ENCODE measurements at regions not wholly inside any gene's neighbourhood (a gene's known extent, or its start where the extent isn't known, plus 50 kb on each side); places are given as distances from the start of the nearest gene placed in this dataset.

DNA sequence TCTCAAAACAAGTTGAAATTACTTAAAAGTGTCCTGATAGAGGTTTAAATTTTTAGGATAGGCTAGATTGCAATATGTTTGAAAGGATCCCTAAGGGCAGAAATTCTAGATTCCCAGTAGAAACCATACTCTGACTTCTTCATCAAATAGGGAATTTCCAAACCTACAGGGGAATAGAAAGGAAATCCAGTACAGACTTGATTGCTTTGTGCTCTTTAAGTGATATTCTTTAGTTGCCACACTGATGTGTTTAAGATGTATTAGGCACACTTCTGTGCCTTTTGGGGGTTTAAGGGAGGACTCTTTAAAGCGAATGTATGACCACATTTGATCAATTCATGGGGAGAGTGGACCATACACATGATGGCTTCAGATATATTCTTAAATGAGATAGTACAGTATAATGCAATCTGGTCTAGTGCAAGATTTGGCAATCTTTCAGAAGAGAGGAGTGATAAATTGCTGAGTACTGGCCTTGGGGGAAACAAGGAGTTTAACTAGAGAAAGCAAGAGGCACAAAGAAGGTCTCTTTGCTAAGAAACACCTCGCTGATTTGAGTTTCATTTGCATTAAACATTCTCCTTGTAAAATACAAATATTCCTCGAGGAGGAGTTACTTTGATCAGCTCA lies 268.8 kb upstream of the NR5A2 start:
- no peaks in the 10 kb centered on the region for H3K27me3 ChIP-seq
- H3K4me1 ChIP-seq = no peaks in the 10 kb centered on the region
- DNase-seq (ENCODE audit: low spot score) = no peak
- H3K9me3 ChIP-seq = no peaks in the 10 kb centered on the region
- TF ChIP-seq, protein P1, sequence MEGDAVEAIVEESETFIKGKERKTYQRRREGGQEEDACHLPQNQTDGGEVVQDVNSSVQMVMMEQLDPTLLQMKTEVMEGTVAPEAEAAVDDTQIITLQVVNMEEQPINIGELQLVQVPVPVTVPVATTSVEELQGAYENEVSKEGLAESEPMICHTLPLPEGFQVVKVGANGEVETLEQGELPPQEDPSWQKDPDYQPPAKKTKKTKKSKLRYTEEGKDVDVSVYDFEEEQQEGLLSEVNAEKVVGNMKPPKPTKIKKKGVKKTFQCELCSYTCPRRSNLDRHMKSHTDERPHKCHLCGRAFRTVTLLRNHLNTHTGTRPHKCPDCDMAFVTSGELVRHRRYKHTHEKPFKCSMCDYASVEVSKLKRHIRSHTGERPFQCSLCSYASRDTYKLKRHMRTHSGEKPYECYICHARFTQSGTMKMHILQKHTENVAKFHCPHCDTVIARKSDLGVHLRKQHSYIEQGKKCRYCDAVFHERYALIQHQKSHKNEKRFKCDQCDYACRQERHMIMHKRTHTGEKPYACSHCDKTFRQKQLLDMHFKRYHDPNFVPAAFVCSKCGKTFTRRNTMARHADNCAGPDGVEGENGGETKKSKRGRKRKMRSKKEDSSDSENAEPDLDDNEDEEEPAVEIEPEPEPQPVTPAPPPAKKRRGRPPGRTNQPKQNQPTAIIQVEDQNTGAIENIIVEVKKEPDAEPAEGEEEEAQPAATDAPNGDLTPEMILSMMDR (IDR thresholded peaks at IDR 0.05) = no peak
- no peaks in the 10 kb centered on the region for H3K36me3 ChIP-seq
- H3K27ac ChIP-seq = no peak overlapping the region
- H3K4me3 ChIP-seq = no peak overlapping the region

DNA sequence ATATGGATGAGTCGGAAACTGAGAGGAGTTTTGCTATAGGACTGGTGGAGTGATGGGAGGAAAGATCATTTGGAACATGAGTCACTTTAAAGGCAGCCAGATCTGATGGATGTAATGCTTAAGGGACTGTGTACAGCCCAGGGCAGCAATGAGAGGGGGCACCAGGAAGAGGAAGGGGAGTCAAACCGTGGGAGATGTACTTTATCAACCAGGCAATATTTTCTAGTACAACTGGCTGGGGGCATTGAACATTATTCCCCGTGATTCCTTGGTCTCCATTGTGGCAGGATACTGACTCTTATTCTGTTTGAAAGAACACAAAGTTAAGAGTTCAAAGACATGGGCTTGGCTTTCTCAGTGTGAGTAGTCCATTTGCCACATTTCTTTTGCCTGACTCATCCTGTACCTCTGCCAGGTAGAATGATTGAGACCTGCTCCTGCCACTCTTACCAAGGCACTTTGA lies 268.2 kb upstream of the NR5A2 start:
- no peak for DNase-seq (ENCODE audit: low spot score)
- H3K36me3 ChIP-seq = no peaks in the 10 kb centered on the region
- no peak overlapping the region for H3K4me3 ChIP-seq
- no peak overlapping the region for H3K27ac ChIP-seq
- H3K27me3 ChIP-seq = no peaks in the 10 kb centered on the region
- TF ChIP-seq, protein P1 (IDR thresholded peaks at IDR 0.05) = no peak
- no peaks in the 10 kb centered on the region for H3K9me3 ChIP-seq
- H3K4me1 ChIP-seq = no peaks in the 10 kb centered on the region

DNA sequence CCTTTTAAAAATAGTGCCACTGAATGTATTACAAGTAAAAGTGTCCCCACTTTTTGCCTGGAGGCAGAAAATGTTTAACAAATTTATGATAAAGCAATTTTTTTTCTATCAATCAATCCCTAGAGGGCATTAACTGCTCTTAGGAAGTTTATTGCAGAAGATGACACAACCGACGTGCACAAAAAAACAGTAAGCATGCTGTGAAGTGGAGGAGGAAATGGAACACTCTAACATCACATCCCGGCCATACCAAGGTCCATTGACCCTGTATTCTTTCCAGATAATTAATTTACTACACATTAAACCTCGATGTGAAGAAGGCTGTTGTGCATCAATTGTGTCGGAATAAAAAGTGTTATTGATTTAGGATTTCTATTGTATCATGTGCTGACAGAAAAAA lies 264.9 kb upstream of the NR5A2 start:
- H3K9me3 ChIP-seq = peaks cover 0 to 27% of the 10 kb centered on the region in 2 donors
- no peak overlapping the region for H3K27ac ChIP-seq
- H3K36me3 ChIP-seq = no peaks in the 10 kb centered on the region
- TF ChIP-seq, protein P1 (IDR thresholded peaks at IDR 0.05) = no peak
- H3K4me1 ChIP-seq = no peaks in the 10 kb centered on the region
- no peak for DNase-seq (ENCODE audit: low spot score)
- H3K4me3 ChIP-seq = no peak overlapping the region
- H3K27me3 ChIP-seq = no peaks in the 10 kb centered on the region

DNA sequence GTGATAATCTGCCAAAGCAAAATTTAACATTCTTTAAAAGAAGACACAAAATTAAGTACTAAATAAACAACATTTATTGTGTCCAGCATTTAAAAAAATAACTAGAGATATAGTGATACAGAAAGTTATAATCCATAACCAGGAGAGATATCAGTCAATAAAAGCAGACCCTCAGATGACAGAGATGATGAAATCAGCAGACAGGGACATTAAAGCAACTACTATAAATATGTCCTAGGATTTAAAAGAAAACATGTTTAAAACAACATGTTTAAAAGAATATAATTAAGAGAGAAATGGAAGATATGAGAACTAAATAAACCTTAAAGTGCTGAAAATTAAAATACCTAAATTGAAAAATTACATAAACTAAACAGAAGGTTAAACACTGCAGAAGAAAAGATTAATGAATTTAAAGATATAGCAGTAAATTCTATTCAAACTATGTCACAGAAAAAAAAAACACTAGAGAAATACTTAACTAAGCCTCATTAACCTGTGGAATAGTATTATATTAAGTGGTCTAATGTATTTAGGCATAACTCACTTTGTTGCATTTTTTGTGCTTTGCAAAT lies 261.2 kb upstream of the NR5A2 start:
- no peaks in the 10 kb centered on the region for H3K27me3 ChIP-seq
- DNase-seq (ENCODE audit: low spot score) = no peak
- H3K27ac ChIP-seq = no peak overlapping the region
- TF ChIP-seq, protein P1 (IDR thresholded peaks at IDR 0.05) = no peak
- no peaks in the 10 kb centered on the region for H3K4me1 ChIP-seq
- H3K9me3 ChIP-seq = peaks cover 0 to 36% of the 10 kb centered on the region in 2 donors
- no peak overlapping the region for H3K4me3 ChIP-seq
- no peaks in the 10 kb centered on the region for H3K36me3 ChIP-seq

DNA sequence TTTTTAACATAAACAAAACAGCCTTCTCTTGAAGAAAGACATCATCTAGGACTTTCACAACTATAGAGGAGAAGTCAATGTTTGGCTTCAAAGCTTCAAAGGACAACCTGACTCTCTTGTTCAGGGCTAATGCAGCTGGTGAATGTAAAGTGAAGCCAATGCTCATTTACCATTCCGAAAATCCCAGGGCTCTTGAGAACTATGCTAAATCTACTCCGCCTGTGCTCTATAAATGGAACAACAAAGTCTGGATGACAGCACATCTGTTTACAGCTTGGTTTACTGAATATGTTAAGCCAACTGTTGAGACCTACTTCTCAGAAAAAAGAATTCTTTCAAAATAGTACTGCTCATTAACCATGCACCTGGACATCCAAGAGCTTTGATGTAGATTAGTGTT lies 259.8 kb upstream of the NR5A2 start:
- no peaks in the 10 kb centered on the region for H3K27me3 ChIP-seq
- H3K36me3 ChIP-seq = no peaks in the 10 kb centered on the region
- no peak overlapping the region for H3K27ac ChIP-seq
- no peak for DNase-seq (ENCODE audit: low spot score)
- no peaks in the 10 kb centered on the region for H3K4me1 ChIP-seq
- no peak overlapping the region for H3K4me3 ChIP-seq
- TF ChIP-seq, protein P1 (IDR thresholded peaks at IDR 0.05) = no peak
- peaks cover 0 to 36% of the 10 kb centered on the region in 2 donors for H3K9me3 ChIP-seq

Measured in right atrium auricular region (tissue), 2 donors.